WTC11 (cell line): ENCODE measurements at regions not wholly inside any gene's neighbourhood (a gene's known extent, or its start where the extent isn't known, plus 50 kb on each side); places are given as distances from the start of the nearest gene placed in this dataset.
"Not testable (repeated sequence)": the region's sequence is repeated elsewhere in the genome, so short reads cannot be mapped to it uniquely, and the experiment has no call there.

ENCODE experiments used
- CREM ChIP-seq: sonication (generic); formaldehyde crosslinking; IDR thresholded peaks from 2 replicates; pipeline ENCODE4 v1.8.1; 2022; ENCODE audit warnings: mild to moderate bottlenecking, missing genetic modification reagents, moderate library complexity
- ESRRA ChIP-seq: sonication (generic); formaldehyde crosslinking; IDR thresholded peaks from 2 replicates; pipeline ENCODE4 v1.8.1; 2022; ENCODE audit warnings: mild to moderate bottlenecking, missing genetic modification reagents, borderline replicate concordance
- IRF2 ChIP-seq: sonication (generic); formaldehyde crosslinking; IDR thresholded peaks from 2 replicates; pipeline ENCODE4 v1.8.0; 2022; ENCODE audit warnings: low read depth, missing genetic modification reagents, borderline replicate concordance
- JUN ChIP-seq: sonication (generic); formaldehyde crosslinking; IDR thresholded peaks from 2 replicates; pipeline ENCODE4 v1.8.0; 2023; ENCODE audit warnings: mild to moderate bottlenecking, missing genetic modification reagents
- NFYB ChIP-seq: sonication (generic); formaldehyde crosslinking; conservative IDR thresholded peaks from 2 replicates; pipeline ENCODE4 v1.8.0; 2022; ENCODE audit warnings: low read depth, missing genetic modification reagents
- NR1H2 ChIP-seq: sonication (generic); formaldehyde crosslinking; IDR thresholded peaks from 2 replicates; pipeline ENCODE4 v1.9.0; 2021; ENCODE audit warnings: mild to moderate bottlenecking, moderate library complexity, missing genetic modification reagents
- NR2C2 ChIP-seq: sonication (generic); formaldehyde crosslinking; IDR thresholded peaks from 2 replicates; pipeline ENCODE4 v1.8.0; 2022; ENCODE audit warnings: mild to moderate bottlenecking, missing genetic modification reagents
- ZNF138 ChIP-seq: sonication (generic); formaldehyde crosslinking; conservative IDR thresholded peaks from 2 replicates; pipeline ENCODE4 v1.8.1; 2022; ENCODE audit warnings: mild to moderate bottlenecking, moderate library complexity, missing genetic modification reagents
- TF ChIP-seq, protein P1 (sequence below): sonication (generic); formaldehyde crosslinking; IDR thresholded peaks from 2 replicates; pipeline ENCODE4 v1.8.1; 2023; ENCODE audit warnings: mild to moderate bottlenecking, moderate library complexity, missing genetic modification reagents
- TF ChIP-seq, protein P2 (sequence below): sonication (generic); formaldehyde crosslinking; conservative IDR thresholded peaks from 2 replicates; pipeline ENCODE4 v1.8.1; 2022; ENCODE audit warnings: mild to moderate bottlenecking, missing genetic modification reagents
- TF ChIP-seq, protein P3 (sequence below): fragments of 200-600 bp; IDR thresholded peaks from 2 replicates; pipeline ENCODE4 v1.8.0; 2022; ENCODE audit warnings: antibody characterized with exemption
- TF ChIP-seq, protein P4 (sequence below): sonication (generic); formaldehyde crosslinking; IDR thresholded peaks from 2 replicates; pipeline ENCODE4 v1.8.0; 2022; ENCODE audit warnings: mild to moderate bottlenecking, missing genetic modification reagents
- TF ChIP-seq, protein P5 (sequence below): sonication (generic); formaldehyde crosslinking; conservative IDR thresholded peaks from 2 replicates; pipeline ENCODE4 v1.8.1; 2023; ENCODE audit warnings: mild to moderate bottlenecking, low read depth, missing genetic modification reagents, moderate library complexity
- TF ChIP-seq, protein P6 (sequence below): sonication (generic); formaldehyde crosslinking; IDR thresholded peaks from 2 replicates; pipeline ENCODE4 v1.8.0; 2022; ENCODE audit warnings: mild to moderate bottlenecking, missing genetic modification reagents

DNA sequence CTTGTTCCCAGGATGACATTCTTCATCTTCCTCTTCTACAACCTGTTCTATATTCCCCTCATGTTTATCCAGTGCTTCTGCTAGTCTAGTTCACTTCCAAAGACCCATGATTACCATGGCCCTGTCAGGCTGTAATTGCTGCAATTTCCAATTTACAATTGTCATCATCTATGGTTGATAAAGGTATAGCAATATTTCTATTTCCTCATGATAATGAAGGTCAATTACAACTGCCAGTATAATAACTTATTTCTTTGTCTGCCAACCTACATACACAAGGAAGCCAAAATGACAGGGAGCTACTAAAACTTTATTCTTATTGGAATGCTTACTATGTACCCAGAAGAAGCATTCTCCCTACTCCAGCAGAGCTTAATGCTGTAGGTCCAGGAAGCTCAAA lies 410.3 kb downstream of the OR4F29 start:
- TF ChIP-seq, protein P1, sequence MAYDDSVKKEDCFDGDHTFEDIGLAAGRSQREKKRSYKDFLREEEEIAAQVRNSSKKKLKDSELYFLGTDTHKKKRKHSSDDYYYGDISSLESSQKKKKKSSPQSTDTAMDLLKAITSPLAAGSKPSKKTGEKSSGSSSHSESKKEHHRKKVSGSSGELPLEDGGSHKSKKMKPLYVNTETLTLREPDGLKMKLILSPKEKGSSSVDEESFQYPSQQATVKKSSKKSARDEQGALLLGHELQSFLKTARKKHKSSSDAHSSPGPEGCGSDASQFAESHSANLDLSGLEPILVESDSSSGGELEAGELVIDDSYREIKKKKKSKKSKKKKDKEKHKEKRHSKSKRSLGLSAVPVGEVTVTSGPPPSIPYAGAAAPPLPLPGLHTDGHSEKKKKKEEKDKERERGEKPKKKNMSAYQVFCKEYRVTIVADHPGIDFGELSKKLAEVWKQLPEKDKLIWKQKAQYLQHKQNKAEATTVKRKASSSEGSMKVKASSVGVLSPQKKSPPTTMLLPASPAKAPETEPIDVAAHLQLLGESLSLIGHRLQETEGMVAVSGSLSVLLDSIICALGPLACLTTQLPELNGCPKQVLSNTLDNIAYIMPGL (CRISPR knock-in tag) = not testable (repeated sequence)
- not testable (repeated sequence) for TF ChIP-seq NFYB (CRISPR knock-in tag); CREM; JUN (CRISPR knock-in tag); IRF2 (CRISPR knock-in tag); ZNF138; ESRRA (CRISPR knock-in tag); NR2C2 (CRISPR knock-in tag); NR1H2 (CRISPR knock-in tag)
- TF ChIP-seq, protein P2, sequence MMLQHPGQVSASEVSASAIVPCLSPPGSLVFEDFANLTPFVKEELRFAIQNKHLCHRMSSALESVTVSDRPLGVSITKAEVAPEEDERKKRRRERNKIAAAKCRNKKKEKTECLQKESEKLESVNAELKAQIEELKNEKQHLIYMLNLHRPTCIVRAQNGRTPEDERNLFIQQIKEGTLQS (CRISPR knock-in tag) = not testable (repeated sequence)
- TF ChIP-seq, protein P3, sequence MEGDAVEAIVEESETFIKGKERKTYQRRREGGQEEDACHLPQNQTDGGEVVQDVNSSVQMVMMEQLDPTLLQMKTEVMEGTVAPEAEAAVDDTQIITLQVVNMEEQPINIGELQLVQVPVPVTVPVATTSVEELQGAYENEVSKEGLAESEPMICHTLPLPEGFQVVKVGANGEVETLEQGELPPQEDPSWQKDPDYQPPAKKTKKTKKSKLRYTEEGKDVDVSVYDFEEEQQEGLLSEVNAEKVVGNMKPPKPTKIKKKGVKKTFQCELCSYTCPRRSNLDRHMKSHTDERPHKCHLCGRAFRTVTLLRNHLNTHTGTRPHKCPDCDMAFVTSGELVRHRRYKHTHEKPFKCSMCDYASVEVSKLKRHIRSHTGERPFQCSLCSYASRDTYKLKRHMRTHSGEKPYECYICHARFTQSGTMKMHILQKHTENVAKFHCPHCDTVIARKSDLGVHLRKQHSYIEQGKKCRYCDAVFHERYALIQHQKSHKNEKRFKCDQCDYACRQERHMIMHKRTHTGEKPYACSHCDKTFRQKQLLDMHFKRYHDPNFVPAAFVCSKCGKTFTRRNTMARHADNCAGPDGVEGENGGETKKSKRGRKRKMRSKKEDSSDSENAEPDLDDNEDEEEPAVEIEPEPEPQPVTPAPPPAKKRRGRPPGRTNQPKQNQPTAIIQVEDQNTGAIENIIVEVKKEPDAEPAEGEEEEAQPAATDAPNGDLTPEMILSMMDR = not testable (repeated sequence)
- TF ChIP-seq, protein P4, sequence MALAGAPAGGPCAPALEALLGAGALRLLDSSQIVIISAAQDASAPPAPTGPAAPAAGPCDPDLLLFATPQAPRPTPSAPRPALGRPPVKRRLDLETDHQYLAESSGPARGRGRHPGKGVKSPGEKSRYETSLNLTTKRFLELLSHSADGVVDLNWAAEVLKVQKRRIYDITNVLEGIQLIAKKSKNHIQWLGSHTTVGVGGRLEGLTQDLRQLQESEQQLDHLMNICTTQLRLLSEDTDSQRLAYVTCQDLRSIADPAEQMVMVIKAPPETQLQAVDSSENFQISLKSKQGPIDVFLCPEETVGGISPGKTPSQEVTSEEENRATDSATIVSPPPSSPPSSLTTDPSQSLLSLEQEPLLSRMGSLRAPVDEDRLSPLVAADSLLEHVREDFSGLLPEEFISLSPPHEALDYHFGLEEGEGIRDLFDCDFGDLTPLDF (CRISPR knock-in tag) = not testable (repeated sequence)
- TF ChIP-seq, protein P5, sequence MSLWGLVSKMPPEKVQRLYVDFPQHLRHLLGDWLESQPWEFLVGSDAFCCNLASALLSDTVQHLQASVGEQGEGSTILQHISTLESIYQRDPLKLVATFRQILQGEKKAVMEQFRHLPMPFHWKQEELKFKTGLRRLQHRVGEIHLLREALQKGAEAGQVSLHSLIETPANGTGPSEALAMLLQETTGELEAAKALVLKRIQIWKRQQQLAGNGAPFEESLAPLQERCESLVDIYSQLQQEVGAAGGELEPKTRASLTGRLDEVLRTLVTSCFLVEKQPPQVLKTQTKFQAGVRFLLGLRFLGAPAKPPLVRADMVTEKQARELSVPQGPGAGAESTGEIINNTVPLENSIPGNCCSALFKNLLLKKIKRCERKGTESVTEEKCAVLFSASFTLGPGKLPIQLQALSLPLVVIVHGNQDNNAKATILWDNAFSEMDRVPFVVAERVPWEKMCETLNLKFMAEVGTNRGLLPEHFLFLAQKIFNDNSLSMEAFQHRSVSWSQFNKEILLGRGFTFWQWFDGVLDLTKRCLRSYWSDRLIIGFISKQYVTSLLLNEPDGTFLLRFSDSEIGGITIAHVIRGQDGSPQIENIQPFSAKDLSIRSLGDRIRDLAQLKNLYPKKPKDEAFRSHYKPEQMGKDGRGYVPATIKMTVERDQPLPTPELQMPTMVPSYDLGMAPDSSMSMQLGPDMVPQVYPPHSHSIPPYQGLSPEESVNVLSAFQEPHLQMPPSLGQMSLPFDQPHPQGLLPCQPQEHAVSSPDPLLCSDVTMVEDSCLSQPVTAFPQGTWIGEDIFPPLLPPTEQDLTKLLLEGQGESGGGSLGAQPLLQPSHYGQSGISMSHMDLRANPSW (CRISPR knock-in tag) = not testable (repeated sequence)
- TF ChIP-seq, protein P6, sequence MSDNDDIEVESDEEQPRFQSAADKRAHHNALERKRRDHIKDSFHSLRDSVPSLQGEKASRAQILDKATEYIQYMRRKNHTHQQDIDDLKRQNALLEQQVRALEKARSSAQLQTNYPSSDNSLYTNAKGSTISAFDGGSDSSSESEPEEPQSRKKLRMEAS (CRISPR knock-in tag) = not testable (repeated sequence)
